Activated CD4-positive, alpha-beta T cell treated with anti-CD3 and anti-CD28 coated beads for 24 hours (primary cell): ENCODE measurements at regions not wholly inside any gene's neighbourhood (a gene's known extent, or its start where the extent isn't known, plus 50 kb on each side); places are given as distances from the start of the nearest gene placed in this dataset.
"Not testable (repeated sequence)": the region's sequence is repeated elsewhere in the genome, so short reads cannot be mapped to it uniquely, and the experiment has no call there.

Experiments used
- DNase-seq, 2 donors: peaks; one replicate each; pipeline ENCODE4 v3.0.0-alpha.2; 2020; ENCODE audit warnings: low read depth in 2 of 2

- DNase-seq, result not testable (repeated sequence)
These were observed 128.4 kb downstream of the TNFRSF13B start for GRCh38 chr17:16843511-16843910.

GRCh38 chr17:16842346-16842745, 129.6 kb downstream of the TNFRSF13B start:
- DNase-seq, result not testable (repeated sequence)

- not testable (repeated sequence) for DNase-seq
These were observed 130.0 kb downstream of the TNFRSF13B start for GRCh38 chr17:16841896-16842295.

- not testable (repeated sequence) for DNase-seq
These were observed 131.7 kb downstream of the TNFRSF13B start for GRCh38 chr17:16840219-16840618.

GRCh38 chr17:16839242-16840175, 132.4 kb downstream of the TNFRSF13B start:
- not testable (repeated sequence) for DNase-seq

- DNase-seq, result not testable (repeated sequence)
These were observed 133.1 kb downstream of the TNFRSF13B start for GRCh38 chr17:16838795-16839194.

- not testable (repeated sequence) for DNase-seq
These were observed 133.6 kb downstream of the TNFRSF13B start for GRCh38 chr17:16838287-16838686.

GRCh38 chr17:16837468-16838266, 134.3 kb downstream of the TNFRSF13B start:
- not testable (repeated sequence) for DNase-seq

- not testable (repeated sequence) for DNase-seq
These were observed 135.5 kb downstream of the TNFRSF13B start for GRCh38 chr17:16836315-16836915.

- not testable (repeated sequence) for DNase-seq
These were observed 138.4 kb downstream of the TNFRSF13B start for GRCh38 chr17:16833517-16833916.

GRCh38 chr17:16832853-16833252, 139.1 kb downstream of the TNFRSF13B start:
- DNase-seq, result not testable (repeated sequence)

GRCh38 chr17:16832206-16832605, 139.7 kb downstream of the TNFRSF13B start:
- not testable (repeated sequence) for DNase-seq

- not testable (repeated sequence) for DNase-seq
These were observed 140.7 kb downstream of the CCDC144A start for GRCh38 chr17:16830770-16831169.

GRCh38 chr17:16830219-16830618, 140.2 kb downstream of the CCDC144A start:
- DNase-seq, result not testable (repeated sequence)
